Lower leg skin (tissue), 3 donors: ENCODE measurements at regions not wholly inside any gene's neighbourhood (a gene's known extent, or its start where the extent isn't known, plus 50 kb on each side); places are given as distances from the start of the nearest gene placed in this dataset.

Experiments used
- POLR2A ChIP-seq, 2 donors: fragments of 450-650 bp; IDR thresholded peaks; one replicate each; pipeline ENCODE4 v1.6.1; 2016 to 2017; ENCODE audit warnings: antibody characterized with exemption in 2 of 2, mild to moderate bottlenecking in 1 of 2, moderate library complexity in 1 of 2
- TF ChIP-seq, protein P1 (sequence below), 3 donors: fragments of 450-650 bp; IDR thresholded peaks; one replicate each; pipeline ENCODE4 v1.5.1; 2016; ENCODE audit warnings: antibody characterized with exemption in 3 of 3, mild to moderate bottlenecking in 3 of 3, moderate library complexity in 2 of 3

GRCh38 chr5:105956456-105957196 is 1714.1 kb downstream of the EFNA5 start:
- TF ChIP-seq POLR2A (IDR thresholded peaks at IDR 0.05): no peak
- TF ChIP-seq, protein P1, sequence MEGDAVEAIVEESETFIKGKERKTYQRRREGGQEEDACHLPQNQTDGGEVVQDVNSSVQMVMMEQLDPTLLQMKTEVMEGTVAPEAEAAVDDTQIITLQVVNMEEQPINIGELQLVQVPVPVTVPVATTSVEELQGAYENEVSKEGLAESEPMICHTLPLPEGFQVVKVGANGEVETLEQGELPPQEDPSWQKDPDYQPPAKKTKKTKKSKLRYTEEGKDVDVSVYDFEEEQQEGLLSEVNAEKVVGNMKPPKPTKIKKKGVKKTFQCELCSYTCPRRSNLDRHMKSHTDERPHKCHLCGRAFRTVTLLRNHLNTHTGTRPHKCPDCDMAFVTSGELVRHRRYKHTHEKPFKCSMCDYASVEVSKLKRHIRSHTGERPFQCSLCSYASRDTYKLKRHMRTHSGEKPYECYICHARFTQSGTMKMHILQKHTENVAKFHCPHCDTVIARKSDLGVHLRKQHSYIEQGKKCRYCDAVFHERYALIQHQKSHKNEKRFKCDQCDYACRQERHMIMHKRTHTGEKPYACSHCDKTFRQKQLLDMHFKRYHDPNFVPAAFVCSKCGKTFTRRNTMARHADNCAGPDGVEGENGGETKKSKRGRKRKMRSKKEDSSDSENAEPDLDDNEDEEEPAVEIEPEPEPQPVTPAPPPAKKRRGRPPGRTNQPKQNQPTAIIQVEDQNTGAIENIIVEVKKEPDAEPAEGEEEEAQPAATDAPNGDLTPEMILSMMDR (IDR thresholded peaks at IDR 0.05): no peak
